A549 (cell line): ENCODE measurements at regions not wholly inside any gene's neighbourhood (a gene's known extent, or its start where the extent isn't known, plus 50 kb on each side); places are given as distances from the start of the nearest gene placed in this dataset.
"Not testable (repeated sequence)": the region's sequence is repeated elsewhere in the genome, so short reads cannot be mapped to it uniquely, and the experiment has no call there.

Source experiments
- ATAC-seq, 2 experiments: fragments of 200-7000 bp in 1 of 2; fragments of >200 bp in 1 of 2; cut with Nextera tagmentation in 1 of 2; cut with Tn5 transposase in 1 of 2; 3 replicates each; pipeline versions ENCODE4 v1.8.0 to v1.9.1; 2018 to 2020; ENCODE audit warnings: mild to moderate bottlenecking in 1 of 2, moderate library complexity in 1 of 2
- CTCF ChIA-PET: fragments of 300-600 bp; sonication (Branson Sonifier 250); formaldehyde crosslinking; extraction: SDS; loops from one replicate; lab custom pipeline; 2021; ENCODE audit warnings: antibody characterized with exemption, inconsistent platforms; lab: Yijun Ruan, JAX
- POLR2A ChIA-PET: fragments of 350-600 bp; formaldehyde crosslinking; extraction: SDS; loops from one replicate; lab custom pipeline; 2021; ENCODE audit warnings: antibody characterized with exemption, inconsistent platforms; lab: Yijun Ruan, JAX
- DNase-seq, 2 experiments: peaks; one replicate each; pipeline versions ENCODE4 v3.0.0 to v3.0.0-alpha.2; 2011 to 2016; ENCODE audit warnings: low read depth in 1 of 2, low spot score in 1 of 2
- FAIRE-seq: peaks from 2 replicates; lab custom pipeline; 2011; peaks lifted over from hg19 to GRCh38; lab: Jason Lieb, UNC
- H3K27ac ChIP-seq, 2 experiments: fragments of >200 bp; sonication (Bioruptor Twin); formaldehyde crosslinking; 3 replicates each; pipeline ENCODE4 v1.5.1; 2016 to 2017
- H3K4me1 ChIP-seq: fragments of >200 bp; sonication (Bioruptor Twin); formaldehyde crosslinking; 3 replicates; pipeline ENCODE4 v1.6.1; 2016
- H3K4me2 ChIP-seq: fragments of >200 bp; sonication (Bioruptor Twin); formaldehyde crosslinking; 3 replicates; pipeline ENCODE4 v1.6.1; 2016
- H3K4me3 ChIP-seq: fragments of >200 bp; sonication (Bioruptor Twin); formaldehyde crosslinking; 3 replicates; pipeline ENCODE4 v1.5.1; 2016
- H3K9me3 ChIP-seq: fragments of >200 bp; sonication (Bioruptor Twin); formaldehyde crosslinking; 3 replicates; pipeline ENCODE4 v1.6.1; 2016
- BCL3 ChIP-seq: fragments of >200 bp; sonication (Bioruptor Twin); formaldehyde crosslinking; IDR thresholded peaks from 3 replicates; pipeline ENCODE4 v1.6.1; 2016
- BHLHE40 ChIP-seq: IDR thresholded peaks from 2 replicates; pipeline ENCODE4 v1.6.1; 2012; ENCODE audit warnings: low read depth, low read length, inconsistent platforms
- CBX8 ChIP-seq: fragments of 200-600 bp; sonication (generic); IDR thresholded peaks from 2 replicates; pipeline ENCODE4 v1.6.1; 2016
- EHF ChIP-seq: fragments of 250-450 bp; sonication (Bioruptor Pico); IDR thresholded peaks from 2 replicates; pipeline ENCODE4 v1.5.0; 2020; ENCODE audit warnings: mild to moderate bottlenecking
- EHMT2 ChIP-seq: fragments of 200-600 bp; sonication (generic); IDR thresholded peaks from 2 replicates; pipeline ENCODE4 v1.6.1; 2016; ENCODE audit warnings: antibody characterized with exemption, low read depth, mild to moderate bottlenecking, moderate library complexity
- HDAC2 ChIP-seq: fragments of 200-600 bp; sonication (generic); IDR thresholded peaks from 2 replicates; pipeline ENCODE4 v1.6.1; 2016
- JUN ChIP-seq, 2 experiments: fragments of >200 bp; sonication (Bioruptor Twin); formaldehyde crosslinking; IDR thresholded peaks; 2 replicates in 1 of 2; 3 replicates in 1 of 2; pipeline ENCODE4 v1.6.1; 2016 to 2017
- JUNB ChIP-seq: fragments of >200 bp; sonication (Bioruptor Twin); formaldehyde crosslinking; IDR thresholded peaks from 2 replicates; pipeline ENCODE4 v1.6.1; 2016
- MAFK ChIP-seq: fragments of 450-650 bp; IDR thresholded peaks from 2 replicates; pipeline ENCODE4 v1.6.1; 2014; ENCODE audit not compliant: partially characterized antibody
- MAX ChIP-seq: IDR thresholded peaks from 2 replicates; pipeline ENCODE4 v1.6.1; 2012
- MYC ChIP-seq: IDR thresholded peaks from 2 replicates; pipeline ENCODE4 v1.6.1; 2012; ENCODE audit warnings: mild to moderate bottlenecking, inconsistent platforms, low read length, improper control_type of control experiment, borderline replicate concordance
- PHF8 ChIP-seq: fragments of 200-600 bp; sonication (generic); IDR thresholded peaks from 2 replicates; pipeline ENCODE4 v1.6.1; 2016; ENCODE audit warnings: low read depth, mild to moderate bottlenecking, antibody characterized with exemption, moderate library complexity, borderline replicate concordance
- POLR2A ChIP-seq: IDR thresholded peaks from 2 replicates; pipeline ENCODE4 v1.6.1; 2012; ENCODE audit warnings: mild to moderate bottlenecking, low read length
- RAD21 ChIP-seq, 2 experiments: fragments of >200 bp in 1 of 2; sonication (Bioruptor Twin) in 1 of 2; formaldehyde crosslinking in 1 of 2; IDR thresholded peaks in 1 of 2; conservative IDR thresholded peaks in 1 of 2; 2 replicates in 1 of 2; 3 replicates in 1 of 2; pipeline ENCODE4 v1.6.1; 2012 to 2018; ENCODE audit warnings: inconsistent platforms in 1 of 2
- RCOR1 ChIP-seq: fragments of 150-350 bp; IDR thresholded peaks from 2 replicates; pipeline ENCODE4 v1.6.1; 2014; ENCODE audit warnings: antibody characterized with exemption, low read length, low read depth
- RNF2 ChIP-seq: fragments of 200-600 bp; sonication (generic); IDR thresholded peaks from 2 replicates; pipeline ENCODE4 v1.6.1; 2016; ENCODE audit warnings: low read depth, mild to moderate bottlenecking, antibody characterized with exemption, moderate library complexity, borderline replicate concordance
- USF2 ChIP-seq: fragments of 450-650 bp; IDR thresholded peaks from 2 replicates; pipeline ENCODE4 v1.6.1; 2014; ENCODE audit warnings: antibody characterized with exemption
- ZC3H11A ChIP-seq: fragments of 450-650 bp; IDR thresholded peaks from 2 replicates; pipeline ENCODE4 v1.6.1; 2014; ENCODE audit warnings: antibody characterized with exemption, mild to moderate bottlenecking
- ZNF302 ChIP-seq: fragments of 250-450 bp; sonication (Bioruptor Pico); IDR thresholded peaks from 2 replicates; pipeline ENCODE4 v1.9.0; 2021; ENCODE audit warnings: inconsistent platforms, mild to moderate bottlenecking, moderate library complexity
- WGBS: methylation state at CpG from one replicate; pipeline ENCODE4 v1.1.6; 2017; ENCODE audit errors: missing lambda C conversion rate; 5-methylcytosine and 5-hydroxymethylcytosine counted together

GRCh38 chr1:38651669-38652068 is 207.9 kb downstream of the RRAGC start:
- no peak for DNase-seq
- no peaks in the 10 kb centered on the region for H3K4me1 ChIP-seq
- ATAC-seq: no peak
- H3K4me3 ChIP-seq: no peak overlapping the region
- ChIA-PET POLR2A (no interaction called here), CTCF (no interaction called here)
- FAIRE-seq: no peak
- no peak for TF ChIP-seq RCOR1
- TF ChIP-seq PHF8: no peak
- no peak for TF ChIP-seq RNF2
- TF ChIP-seq EHMT2: no peak
- no peak for TF ChIP-seq RAD21 (conservative IDR thresholded peaks at IDR 0.05 in 1 of 2, IDR thresholded peaks at IDR 0.05 in 1 of 2)
- TF ChIP-seq MAFK: no peak
- no peak for TF ChIP-seq MAX
- no peak for TF ChIP-seq JUN (IDR thresholded peaks at IDR 0.05)
- no peak for TF ChIP-seq BCL3
- 30% methylated on average over 7 of the region's 8 CpGs for WGBS
- no peaks in the 10 kb centered on the region for H3K9me3 ChIP-seq
- no peak overlapping the region for H3K27ac ChIP-seq
- no peak overlapping the region for H3K4me2 ChIP-seq

DNA sequence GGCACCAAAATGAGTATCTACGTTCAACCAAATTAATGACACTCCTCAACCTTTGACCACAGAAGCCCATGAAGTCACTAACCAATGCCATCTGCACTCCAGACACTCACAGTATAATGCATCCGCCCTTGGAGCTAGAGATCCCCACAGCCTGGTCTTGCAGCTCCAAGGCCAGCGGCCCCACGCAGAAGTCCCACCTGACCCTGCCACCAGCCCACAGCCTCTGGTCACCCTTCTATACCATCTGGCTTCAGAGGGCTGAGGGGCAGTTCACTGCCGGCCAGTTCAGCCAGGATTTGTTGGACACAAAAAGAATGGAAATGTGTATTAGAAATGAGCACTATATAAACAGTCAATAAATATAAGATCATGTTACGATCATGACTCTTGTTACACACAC is 211.2 kb downstream of the RRAGC start:
- Histone ChIP-seq H3K9me3 (no peaks in the 10 kb centered on the region), H3K4me1 (no peaks in the 10 kb centered on the region), H3K27ac (no peak overlapping the region), H3K4me2 (no peak overlapping the region), H3K4me3 (no peak overlapping the region)
- TF ChIP-seq MYC (no peak), POLR2A (no peak), BCL3 (no peak), USF2 (no peak), ZNF302 (CRISPR knock-in tag) (no peak)
- DNase-seq: no peak
- WGBS: 38% methylated on average over 4 of the region's 6 CpGs
- ChIA-PET POLR2A (no interaction called here), CTCF (no interaction called here)
- FAIRE-seq: no peak
- ATAC-seq: no peak

DNA sequence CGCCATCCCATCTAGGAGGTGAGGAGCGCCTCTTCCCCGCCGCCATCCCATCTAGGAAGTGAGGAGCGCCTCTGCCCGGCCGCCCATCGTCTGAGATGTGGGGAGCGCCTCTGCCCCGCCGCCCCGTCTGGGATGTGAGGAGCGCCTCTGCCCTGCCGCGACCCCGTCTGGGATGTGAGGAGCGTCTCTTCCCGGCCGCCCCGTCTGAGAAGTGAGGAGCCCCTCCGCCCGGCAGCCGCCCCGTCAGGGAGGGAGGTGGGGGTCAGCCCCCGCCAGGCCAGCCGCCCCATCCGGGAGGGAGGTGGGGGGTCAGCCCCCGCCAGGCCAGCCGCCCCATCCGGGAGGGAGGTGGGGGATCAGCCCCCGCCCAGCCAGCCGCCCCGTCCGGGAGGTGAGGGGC is 212.2 kb downstream of the RRAGC start:
- H3K4me1 ChIP-seq, ATAC-seq, H3K9me3 ChIP-seq, H3K4me3 ChIP-seq, H3K27ac ChIP-seq, CTCF ChIA-PET, DNase-seq, FAIRE-seq, POLR2A ChIA-PET, H3K4me2 ChIP-seq: not testable (repeated sequence)
- no CpG with 5 or more reads among the region's 34 CpGs for WGBS

- ChIA-PET CTCF (no interaction called here), POLR2A (no interaction called here)
- Histone ChIP-seq H3K4me3 (no peak overlapping the region), H3K9me3 (no peaks in the 10 kb centered on the region), H3K4me2 (no peak overlapping the region), H3K4me1 (no peaks in the 10 kb centered on the region), H3K27ac (no peak overlapping the region)
- 40% methylated on average over 4 of the region's 8 CpGs for WGBS
- FAIRE-seq: no peak
- ATAC-seq: no peak
- no peak for DNase-seq
- TF ChIP-seq JUNB: no peak
- TF ChIP-seq BHLHE40: no peak
- no peak for TF ChIP-seq EHF (CRISPR knock-in tag)
- TF ChIP-seq RNF2: no peak
- no peak for TF ChIP-seq CBX8
- no peak for TF ChIP-seq RAD21 (conservative IDR thresholded peaks at IDR 0.05 in 1 of 2, IDR thresholded peaks at IDR 0.05 in 1 of 2)
- no peak for TF ChIP-seq ZC3H11A
- no peak for TF ChIP-seq HDAC2
Observed at GRCh38 chr1:38644092-38644491, 215.5 kb downstream of the RRAGC start.
